Vagina (tissue), 2 donors: ENCODE measurements at regions not wholly inside any gene's neighbourhood (a gene's known extent, or its start where the extent isn't known, plus 50 kb on each side); places are given as distances from the start of the nearest gene placed in this dataset.

Source experiments
- POLR2A ChIP-seq, 2 donors: fragments of 450-650 bp; IDR thresholded peaks; one replicate each; pipeline ENCODE4 v1.6.1; 2017; ENCODE audit warnings: antibody characterized with exemption in 2 of 2, mild to moderate bottlenecking in 2 of 2, moderate library complexity in 2 of 2
- TF ChIP-seq, protein P1 (sequence below), 3 experiments: fragments of 450-650 bp in 2 of 3; fragments of 200-600 bp in 1 of 3; sonication (generic) in 1 of 3; IDR thresholded peaks; one replicate each; pipeline ENCODE4 v1.5.1; 2017 to 2019; ENCODE audit warnings: antibody characterized with exemption in 3 of 3, mild to moderate bottlenecking in 2 of 3, moderate library complexity in 2 of 3

DNA sequence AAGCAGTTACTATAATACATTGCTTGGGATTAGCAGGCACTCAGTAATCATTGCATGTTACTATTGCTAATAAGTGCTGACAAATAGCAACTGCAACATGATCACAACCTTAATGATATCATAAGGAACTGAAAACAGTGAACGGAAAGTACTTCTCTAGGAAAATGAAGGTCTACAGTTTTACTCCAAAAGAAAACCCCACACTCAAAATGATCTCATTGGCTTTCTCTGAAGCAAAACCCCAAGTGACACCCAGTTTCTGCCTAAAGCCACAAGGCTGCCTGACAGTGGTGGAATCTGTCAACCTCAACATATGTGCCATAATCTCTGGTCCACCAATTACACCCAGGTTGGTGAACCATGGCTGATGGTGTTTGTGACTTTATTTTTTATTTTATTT, 137.6 kb downstream of the PTGER3 start:
- TF ChIP-seq, protein P1, sequence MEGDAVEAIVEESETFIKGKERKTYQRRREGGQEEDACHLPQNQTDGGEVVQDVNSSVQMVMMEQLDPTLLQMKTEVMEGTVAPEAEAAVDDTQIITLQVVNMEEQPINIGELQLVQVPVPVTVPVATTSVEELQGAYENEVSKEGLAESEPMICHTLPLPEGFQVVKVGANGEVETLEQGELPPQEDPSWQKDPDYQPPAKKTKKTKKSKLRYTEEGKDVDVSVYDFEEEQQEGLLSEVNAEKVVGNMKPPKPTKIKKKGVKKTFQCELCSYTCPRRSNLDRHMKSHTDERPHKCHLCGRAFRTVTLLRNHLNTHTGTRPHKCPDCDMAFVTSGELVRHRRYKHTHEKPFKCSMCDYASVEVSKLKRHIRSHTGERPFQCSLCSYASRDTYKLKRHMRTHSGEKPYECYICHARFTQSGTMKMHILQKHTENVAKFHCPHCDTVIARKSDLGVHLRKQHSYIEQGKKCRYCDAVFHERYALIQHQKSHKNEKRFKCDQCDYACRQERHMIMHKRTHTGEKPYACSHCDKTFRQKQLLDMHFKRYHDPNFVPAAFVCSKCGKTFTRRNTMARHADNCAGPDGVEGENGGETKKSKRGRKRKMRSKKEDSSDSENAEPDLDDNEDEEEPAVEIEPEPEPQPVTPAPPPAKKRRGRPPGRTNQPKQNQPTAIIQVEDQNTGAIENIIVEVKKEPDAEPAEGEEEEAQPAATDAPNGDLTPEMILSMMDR (IDR thresholded peaks at IDR 0.05), result no peak
- no peak for TF ChIP-seq POLR2A (IDR thresholded peaks at IDR 0.05)
